Spleen (tissue), 11 donors: ENCODE measurements at regions not wholly inside any gene's neighbourhood (a gene's known extent, or its start where the extent isn't known, plus 50 kb on each side); places are given as distances from the start of the nearest gene placed in this dataset.
"Not testable (repeated sequence)": the region's sequence is repeated elsewhere in the genome, so short reads cannot be mapped to it uniquely, and the experiment has no call there.

Source experiments
- DNase-seq: peaks from one replicate; pipeline ENCODE4 v3.0.0-alpha.2; 2020
- H3K27ac ChIP-seq, 8 donors: fragments of 200-600 bp; sonication (generic) in 7 of 8; 1 replicate in 4 of 8; 2 replicates in 4 of 8; pipeline versions ENCODE4 v1.5.0 to v1.8.0; 2016 to 2021; ENCODE audit warnings: inconsistent platforms in 4 of 8, mild to moderate bottlenecking in 4 of 8, moderate library complexity in 1 of 8
- H3K27me3 ChIP-seq, 7 donors: fragments of 200-600 bp; sonication (generic) in 6 of 7; replicated peaks in 1 of 7; 1 replicate in 4 of 7; 2 replicates in 3 of 7; pipeline versions ENCODE4 v1.5.0 to v1.8.0; 2016 to 2021; ENCODE audit warnings: inconsistent platforms in 3 of 7, mild to moderate bottlenecking in 1 of 7
- H3K36me3 ChIP-seq, 6 donors: fragments of 200-600 bp; sonication (generic) in 5 of 6; 1 replicate in 4 of 6; 2 replicates in 2 of 6; pipeline versions ENCODE4 v1.5.0 to v1.8.0; 2016 to 2021; ENCODE audit warnings: inconsistent platforms in 2 of 6
- H3K4me1 ChIP-seq, 6 donors: fragments of 200-600 bp; sonication (generic) in 5 of 6; 1 replicate in 3 of 6; 2 replicates in 3 of 6; pipeline versions ENCODE4 v1.5.0 to v1.8.0; 2016 to 2021; ENCODE audit warnings: inconsistent platforms in 3 of 6
- H3K4me3 ChIP-seq, 8 donors: fragments of 200-600 bp; sonication (generic) in 7 of 8; 1 replicate in 4 of 8; 2 replicates in 4 of 8; pipeline versions ENCODE4 v1.5.0 to v1.8.0; 2016 to 2021; ENCODE audit warnings: inconsistent platforms in 4 of 8, mild to moderate bottlenecking in 4 of 8, moderate library complexity in 2 of 8
- H3K9me3 ChIP-seq, 8 donors: fragments of 200-600 bp; sonication (generic) in 7 of 8; 1 replicate in 4 of 8; 2 replicates in 4 of 8; pipeline versions ENCODE4 v1.5.0 to v1.8.0; 2016 to 2021; ENCODE audit warnings: inconsistent platforms in 4 of 8
- CTCF ChIP-seq, 11 experiments: fragments of 200-600 bp in 7 of 11; fragments of 450-650 bp in 4 of 11; sonication (generic) in 4 of 11; IDR thresholded peaks in 8 of 11; conservative IDR thresholded peaks in 3 of 11; 1 replicate in 7 of 11; 2 replicates in 4 of 11; pipeline versions ENCODE4 v1.4.0 to v1.8.0; 2016 to 2021; ENCODE audit warnings: antibody characterized with exemption in 11 of 11, inconsistent platforms in 4 of 11, mild to moderate bottlenecking in 1 of 11
- POLR2A ChIP-seq, 3 donors: fragments of 450-650 bp; IDR thresholded peaks; one replicate each; pipeline ENCODE4 v1.5.1; 2017; ENCODE audit warnings: antibody characterized with exemption in 3 of 3, mild to moderate bottlenecking in 1 of 3
- POLR2AphosphoS5 ChIP-seq, 3 donors: sonication (generic); formaldehyde crosslinking; IDR thresholded peaks; one replicate each; pipeline ENCODE4 v1.5.1; 2017; ENCODE audit warnings: antibody characterized with exemption in 3 of 3
- WGBS, 5 donors: extraction: QIAGEN DNeasy Blood & Tissue Kit in 3 of 5; methylation state at CpG; one replicate each; pipeline versions ENCODE4 v1.1.5 to v1.1.7; 2013 to 2018; 5-methylcytosine and 5-hydroxymethylcytosine counted together
- intact Hi-C: fragments of 100-400 bp; cut with DNase I; formaldehyde crosslinking; loops from one replicate; pipeline ENCODE4 v1.15.0; 2023; ENCODE audit warnings: low total_unique reads
- donor health status: healthy with polysubstance abuse.
- donor health status: DM: no; HTN: no; CAD: no; lungs with moderate emphysema.
- donor health status: DM: no; HTN: no; CAD: no.
- donor health status: Bipolar disorder and iron deficiency.
- donor health status: healthy.
- donor health status: DM: no; HTN: no; CAD: no.
- donor health status: DM: yes; HTN: yes; CAD: no.

- intact Hi-C loops: no loop called here
- H3K4me3 ChIP-seq: no peak overlapping the region
- no peak overlapping the region for H3K27ac ChIP-seq
- H3K4me1 ChIP-seq: no peaks in the 10 kb centered on the region
- H3K9me3 ChIP-seq: no peaks in the 10 kb centered on the region
- no peak for DNase-seq
- TF ChIP-seq POLR2A (IDR thresholded peaks at IDR 0.05) (no peak), POLR2AphosphoS5 (IDR thresholded peaks at IDR 0.05) (no peak), CTCF (IDR thresholded peaks at IDR 0.05 in 8 of 11, conservative IDR thresholded peaks at IDR 0.05 in 3 of 11) (peak in 8 of 11 experiments; percentile 20 to 70 (median 57))
- no peaks in the 10 kb centered on the region for H3K27me3 ChIP-seq
- WGBS, 5 donors: 62 to 70% (median 66%) methylated on average over 11 of the region's 11 CpGs
- no peaks in the 10 kb centered on the region for H3K36me3 ChIP-seq
Observed at GRCh38 chr5:18465833-18466681, 831.8 kb downstream of the TAF11L14 start.

GRCh38 chr5:18466731-18467130 is 832.5 kb downstream of the TAF11L14 start:
- H3K9me3 ChIP-seq: peaks cover 0 to under 1% (median 0%) of the 10 kb centered on the region in 8 donors
- H3K4me3 ChIP-seq: no peak overlapping the region
- no peak for DNase-seq
- TF ChIP-seq CTCF (IDR thresholded peaks at IDR 0.05 in 8 of 11, conservative IDR thresholded peaks at IDR 0.05 in 3 of 11) (no peak), POLR2AphosphoS5 (IDR thresholded peaks at IDR 0.05) (no peak), POLR2A (IDR thresholded peaks at IDR 0.05) (no peak)
- no peak overlapping the region for H3K27ac ChIP-seq
- intact Hi-C loops: no loop called here
- 64 to 89% (median 85%) methylated on average over 1 of the region's 1 CpG for WGBS, 5 donors
- no peaks in the 10 kb centered on the region for H3K36me3 ChIP-seq
- H3K27me3 ChIP-seq: no peaks in the 10 kb centered on the region
- no peaks in the 10 kb centered on the region for H3K4me1 ChIP-seq

GRCh38 chr5:18471791-18472190 is 837.5 kb downstream of the TAF11L14 start:
- H3K4me3 ChIP-seq, H3K4me1 ChIP-seq, H3K27ac ChIP-seq, H3K36me3 ChIP-seq, H3K9me3 ChIP-seq, H3K27me3 ChIP-seq, intact Hi-C loops, DNase-seq: not testable (repeated sequence)
- WGBS, 5 donors: 89 to 93% (median 93%) methylated on average over 13 to 15 of the region's 15 CpGs

- H3K27me3 ChIP-seq: no peaks in the 10 kb centered on the region
- intact Hi-C loops: no loop called here
- 47 to 63% (median 50%) methylated on average over 3 of the region's 3 CpGs for WGBS, 5 donors
- no peak overlapping the region for H3K4me3 ChIP-seq
- H3K9me3 ChIP-seq: no peaks in the 10 kb centered on the region
- no peaks in the 10 kb centered on the region for H3K36me3 ChIP-seq
- no peak for DNase-seq
- H3K4me1 ChIP-seq: no peaks in the 10 kb centered on the region
- TF ChIP-seq CTCF (IDR thresholded peaks at IDR 0.05 in 8 of 11, conservative IDR thresholded peaks at IDR 0.05 in 3 of 11) (no peak), POLR2A (IDR thresholded peaks at IDR 0.05) (no peak), POLR2AphosphoS5 (IDR thresholded peaks at IDR 0.05) (no peak)
- H3K27ac ChIP-seq: no peak overlapping the region
Observed at GRCh38 chr5:18483451-18483850, 849.2 kb downstream of the TAF11L14 start.
